ENCODE measurements at regions not wholly inside any gene's neighbourhood (a gene's known extent, or its start where the extent isn't known, plus 50 kb on each side); places are given as distances from the start of the nearest gene placed in this dataset.

DNA sequence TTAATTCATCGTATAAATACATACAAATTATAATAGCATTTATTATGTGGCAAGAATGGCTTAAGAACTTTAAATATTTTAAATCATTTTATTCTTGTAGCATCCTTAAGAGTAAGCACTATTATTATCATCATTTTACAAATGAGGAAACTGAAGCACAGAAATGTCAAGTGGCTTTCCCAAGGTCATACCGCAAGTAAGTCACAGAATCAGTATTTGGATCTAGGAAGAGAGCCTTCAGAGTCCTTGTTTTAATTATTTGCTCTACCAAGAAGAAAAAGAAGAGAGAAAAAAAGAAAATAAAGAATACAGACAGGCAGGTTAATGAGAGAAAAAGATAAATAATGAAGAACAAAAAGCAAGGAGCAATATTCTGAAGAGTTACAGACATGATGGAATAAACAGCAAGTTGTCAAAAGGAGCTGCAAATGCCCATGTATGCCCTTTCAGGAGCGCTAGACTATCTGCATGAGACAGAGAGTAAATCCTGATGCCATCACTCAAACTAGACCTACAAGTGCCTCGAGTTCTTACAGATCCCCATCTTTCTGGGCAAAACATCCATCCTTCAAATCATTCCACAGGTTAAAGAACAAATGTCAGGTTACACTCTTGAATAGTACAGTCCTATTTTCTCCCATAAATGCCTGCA lies 57.8 kb upstream of the ETAA1 start:
- DNase-seq (ENCODE audit: low spot score) = no peak

DNA sequence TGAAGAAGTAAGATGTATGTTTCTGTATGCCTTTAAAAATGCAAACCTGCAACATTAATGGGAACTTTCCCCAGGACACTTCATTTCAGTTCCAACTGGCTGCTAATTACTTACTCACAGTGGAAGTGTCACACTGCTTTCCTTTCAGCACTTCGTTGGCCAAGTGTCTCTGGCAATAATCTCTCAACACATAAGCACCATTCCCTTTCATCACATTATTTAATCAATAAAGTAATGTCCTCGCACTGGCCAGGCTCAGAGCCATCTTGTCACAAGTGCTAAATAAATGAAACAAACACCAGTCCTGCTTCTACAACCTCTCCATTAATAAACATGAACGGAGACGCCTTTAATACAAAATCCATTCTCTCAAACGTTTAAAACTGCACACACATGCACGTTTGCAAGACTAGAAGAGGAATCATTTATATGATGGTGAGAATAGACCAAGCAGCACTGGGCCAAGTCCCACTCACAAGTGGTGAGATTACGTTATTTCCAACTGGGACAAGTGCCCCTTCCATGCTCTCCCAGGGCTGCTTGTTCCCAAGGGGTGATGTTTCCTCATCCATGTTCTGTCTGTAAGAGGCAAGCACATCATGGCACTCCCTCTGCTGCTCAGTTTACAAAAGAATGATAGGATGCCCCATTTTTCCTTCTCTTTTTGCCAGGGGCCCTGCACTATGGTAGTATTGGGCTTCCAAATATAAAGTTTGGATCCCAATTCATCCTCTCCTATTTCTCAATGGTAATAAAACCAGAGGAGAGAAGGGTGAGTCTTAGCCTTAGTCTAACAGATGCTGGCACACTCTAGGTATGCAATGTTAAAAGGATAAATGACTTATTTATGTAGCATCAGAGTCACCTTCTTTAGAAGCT lies 56.8 kb upstream of the ETAA1 start:
- DNase-seq (ENCODE audit: low spot score) = no peak

- DNase-seq (ENCODE audit: low spot score) = no peak
These were observed 56.2 kb upstream of the ETAA1 start for GRCh38 chr2:67341012-67341318.

DNA sequence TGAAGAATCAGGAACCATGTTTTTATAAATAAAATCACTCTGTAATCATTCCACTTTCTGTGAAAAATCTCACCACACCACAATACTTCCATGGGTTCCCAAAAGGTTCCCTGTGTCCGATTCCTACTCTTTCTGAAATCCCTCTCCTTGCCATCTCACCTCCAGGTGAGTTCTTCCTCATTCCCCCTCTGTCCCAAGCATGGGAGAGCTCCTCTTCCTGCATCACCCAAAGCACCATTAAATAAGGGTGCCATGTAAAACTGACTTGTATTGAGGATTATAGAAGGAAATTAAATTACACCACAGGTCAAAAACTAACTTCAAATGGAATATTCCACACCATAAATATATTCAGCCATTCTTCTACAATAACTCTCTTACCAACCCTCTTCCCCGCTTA lies 55.8 kb upstream of the ETAA1 start:
- no peak for DNase-seq (ENCODE audit: low spot score)

DNA sequence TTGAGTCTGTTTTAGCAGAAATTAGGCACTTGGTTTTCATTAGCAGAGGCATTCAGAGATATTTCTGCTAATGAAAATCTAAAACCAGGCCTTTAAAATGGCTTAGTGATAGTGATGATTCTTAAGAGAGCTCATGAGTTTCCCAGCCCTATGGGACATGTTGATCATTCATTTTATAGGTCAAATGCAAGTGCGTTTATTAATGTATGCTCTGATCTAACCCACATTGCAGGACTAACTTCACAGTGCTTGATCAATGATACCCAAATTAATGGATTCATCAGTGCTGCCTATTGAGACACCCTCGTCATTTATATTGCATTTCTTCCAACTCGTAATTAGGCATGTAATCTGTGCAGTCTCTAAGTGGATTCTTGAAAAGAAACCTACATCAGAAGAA lies 54.7 kb upstream of the ETAA1 start:
- DNase-seq (ENCODE audit: low spot score) = no peak

- no peak for DNase-seq (ENCODE audit: low spot score)
These were observed 50.3 kb upstream of the ETAA1 start for GRCh38 chr2:67346718-67347407.

Measured in cerebellar cortex (tissue), 1 donor.